KOPT-K1 (cell line): ENCODE measurements at regions not wholly inside any gene's neighbourhood (a gene's known extent, or its start where the extent isn't known, plus 50 kb on each side); places are given as distances from the start of the nearest gene placed in this dataset.

Experiments
- H3K27ac ChIP-seq: fragments of 200-600 bp; sonication (generic); 2 replicates; pipeline ENCODE4 v1.5.1; 2016; ENCODE audit warnings: antibody characterized with exemption, mild to moderate bottlenecking, low read depth, low read length; ENCODE audit not compliant: poor library complexity, severe bottlenecking
- H3K36me3 ChIP-seq: fragments of 200-600 bp; sonication (generic); 2 replicates; pipeline ENCODE4 v1.5.1; 2017; ENCODE audit warnings: antibody characterized with exemption, mild to moderate bottlenecking, low read length, moderate library complexity; ENCODE audit not compliant: insufficient read depth
- H3K9me3 ChIP-seq: fragments of 200-600 bp; sonication (generic); 2 replicates; pipeline ENCODE4 v1.5.1; 2017; ENCODE audit warnings: antibody characterized with exemption, low read length, mild to moderate bottlenecking; ENCODE audit not compliant: insufficient read depth, poor library complexity, severe bottlenecking

DNA sequence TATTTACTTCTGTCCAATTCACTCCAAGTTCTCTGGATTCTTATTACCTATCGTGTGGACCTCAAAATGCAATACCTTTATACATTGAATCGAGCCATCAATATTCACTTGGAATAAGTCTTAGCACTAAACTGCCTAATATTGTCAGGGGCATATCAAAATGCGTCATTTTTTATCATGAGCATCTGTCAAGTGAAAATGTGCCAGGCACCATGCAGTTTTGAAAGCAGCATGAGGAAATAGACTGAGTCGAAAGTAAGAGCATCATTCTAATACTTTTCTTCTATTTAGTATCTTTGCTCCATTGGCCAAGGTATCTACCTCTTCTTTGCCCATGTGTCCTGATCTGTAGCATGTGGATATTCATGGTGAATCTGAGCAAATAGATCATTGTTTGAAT lies 1193.4 kb downstream of the CDH11 start:
- no peaks in the 10 kb centered on the region for H3K9me3 ChIP-seq
- H3K27ac ChIP-seq = no peak overlapping the region
- H3K36me3 ChIP-seq = no peaks in the 10 kb centered on the region

DNA sequence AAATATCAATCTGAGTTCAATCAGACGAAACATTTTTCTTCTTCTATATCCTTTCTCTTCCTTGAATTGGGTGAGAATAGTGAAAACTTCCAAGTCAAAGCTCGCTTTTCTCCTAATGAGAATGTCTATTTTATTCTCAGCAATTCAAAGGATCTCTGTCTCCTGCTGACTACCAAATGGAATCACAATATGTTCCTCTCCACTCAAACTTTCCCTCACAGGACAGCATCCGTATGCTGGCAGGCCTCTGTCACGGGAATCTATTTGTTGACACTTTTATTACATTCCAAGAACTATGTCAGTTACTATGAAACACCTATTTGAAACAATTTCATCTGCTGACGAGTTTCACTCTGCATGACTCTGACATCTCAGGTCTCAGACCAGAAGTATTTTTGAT lies 1196.6 kb downstream of the CDH11 start:
- H3K36me3 ChIP-seq = no peaks in the 10 kb centered on the region
- no peak overlapping the region for H3K27ac ChIP-seq
- no peaks in the 10 kb centered on the region for H3K9me3 ChIP-seq

DNA sequence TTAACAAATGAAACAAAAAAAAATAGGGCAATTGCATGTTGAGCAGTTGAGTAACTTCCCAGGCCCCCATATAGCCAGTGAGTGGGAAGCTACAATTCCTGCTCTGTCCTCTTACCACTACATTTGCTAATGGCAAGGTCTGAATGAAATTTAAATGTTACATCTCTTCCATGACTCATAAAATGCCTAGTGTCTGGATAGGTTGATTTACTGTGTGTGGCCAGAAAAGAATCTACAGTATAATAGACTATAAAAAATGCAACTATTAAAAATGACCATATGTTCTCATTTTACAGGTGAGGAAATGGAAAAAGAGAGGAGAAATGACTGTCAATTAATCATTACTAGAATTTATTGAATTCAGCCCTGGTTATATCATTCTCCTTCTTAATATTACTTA lies 1199.3 kb downstream of the CDH11 start:
- Histone ChIP-seq H3K9me3 (no peaks in the 10 kb centered on the region), H3K36me3 (no peaks in the 10 kb centered on the region), H3K27ac (no peak overlapping the region)

DNA sequence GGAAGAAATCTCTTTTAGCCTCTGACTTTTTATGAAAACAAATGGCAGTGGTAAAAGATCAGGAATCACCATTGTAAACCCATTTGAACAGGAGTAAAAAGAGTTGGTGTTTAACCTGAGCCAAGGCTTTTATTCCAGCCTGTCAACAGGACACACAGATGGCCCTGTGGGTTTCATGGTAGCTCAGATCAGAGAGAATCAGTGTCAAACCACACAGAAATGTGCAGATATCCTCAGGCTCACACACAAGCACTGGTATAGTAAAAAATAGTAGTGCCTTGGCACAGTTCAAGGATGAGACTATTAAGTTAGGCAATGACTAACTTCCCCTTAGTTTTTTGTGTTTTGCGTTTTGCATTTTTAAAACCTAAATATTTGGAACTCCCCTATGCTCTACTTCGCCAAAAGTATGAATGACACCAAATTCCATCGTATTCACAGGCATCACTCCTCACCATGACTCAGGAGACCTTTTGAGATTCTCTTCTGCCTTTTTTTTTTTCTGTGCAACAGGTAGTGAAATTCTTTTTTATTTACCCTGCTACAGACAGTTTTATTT lies 1200.0 kb downstream of the CDH11 start:
- no peaks in the 10 kb centered on the region for H3K36me3 ChIP-seq
- H3K27ac ChIP-seq = no peak overlapping the region
- H3K9me3 ChIP-seq = no peaks in the 10 kb centered on the region

DNA sequence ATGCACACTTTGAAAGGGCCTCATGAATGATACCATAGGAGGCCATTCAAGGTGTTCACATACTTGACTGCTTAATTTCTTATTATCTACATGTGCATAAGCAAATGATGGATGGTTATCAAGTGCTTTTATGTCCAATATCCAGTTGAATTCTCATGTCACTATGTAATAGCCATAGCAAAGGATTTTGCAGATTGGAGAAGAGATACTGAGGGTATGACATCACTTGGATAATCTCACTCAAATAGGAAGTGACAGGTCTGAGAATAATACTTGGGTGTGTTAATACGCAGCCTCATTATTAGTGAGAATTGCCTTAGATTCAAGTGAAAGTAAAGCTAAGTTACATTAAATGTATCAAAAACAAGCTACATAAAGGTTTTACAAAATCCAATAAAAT lies 1208.6 kb downstream of the CDH11 start:
- H3K9me3 ChIP-seq = no peaks in the 10 kb centered on the region
- H3K36me3 ChIP-seq = no peaks in the 10 kb centered on the region

DNA sequence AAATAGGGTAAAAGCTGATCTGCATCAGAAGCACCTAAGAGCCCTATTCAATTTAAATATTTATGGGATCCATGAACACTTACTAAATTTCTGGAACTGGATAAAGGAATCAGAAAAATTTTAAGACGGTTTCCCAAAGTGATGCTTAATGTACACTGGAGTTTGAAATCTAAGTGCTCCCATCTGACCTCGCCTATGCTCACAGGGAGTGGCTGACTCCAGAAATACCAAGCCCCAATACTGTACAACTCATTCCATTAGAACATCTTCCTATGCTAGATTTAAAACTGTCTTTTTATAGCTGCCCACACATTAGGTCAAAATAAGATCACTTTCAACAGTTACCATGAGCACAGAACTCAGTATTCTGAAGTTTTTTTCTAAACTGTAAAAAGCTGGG lies 1214.6 kb downstream of the CDH11 start:
- Histone ChIP-seq H3K9me3 (no peaks in the 10 kb centered on the region), H3K36me3 (no peaks in the 10 kb centered on the region), H3K27ac (no peak overlapping the region)

More for the DNA sequence above, 1208.6 kb downstream of the CDH11 start:
- no peak overlapping the region for H3K27ac ChIP-seq

DNA sequence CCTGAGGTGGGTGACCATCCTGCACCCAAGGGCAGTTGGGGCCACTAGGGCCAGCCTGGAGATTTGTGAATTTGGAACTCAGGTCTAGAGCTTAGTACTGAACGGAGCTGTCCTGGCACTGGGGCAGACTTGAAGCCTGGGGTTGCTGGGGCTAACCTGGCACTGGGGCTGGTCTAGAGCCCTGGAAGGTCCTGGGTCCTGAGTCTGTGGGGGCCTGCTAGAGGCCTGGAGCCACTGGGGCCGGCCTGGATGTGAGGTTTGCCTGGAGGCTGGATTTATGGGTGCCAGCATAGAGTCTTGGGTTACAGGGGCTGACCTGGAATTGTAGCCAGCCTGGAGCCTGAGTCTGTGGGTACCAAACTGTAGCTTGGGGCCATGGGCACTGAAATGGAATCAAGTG lies 1216.9 kb downstream of the CDH11 start:
- Histone ChIP-seq H3K27ac (no peak overlapping the region), H3K36me3 (no peaks in the 10 kb centered on the region), H3K9me3 (no peaks in the 10 kb centered on the region)

DNA sequence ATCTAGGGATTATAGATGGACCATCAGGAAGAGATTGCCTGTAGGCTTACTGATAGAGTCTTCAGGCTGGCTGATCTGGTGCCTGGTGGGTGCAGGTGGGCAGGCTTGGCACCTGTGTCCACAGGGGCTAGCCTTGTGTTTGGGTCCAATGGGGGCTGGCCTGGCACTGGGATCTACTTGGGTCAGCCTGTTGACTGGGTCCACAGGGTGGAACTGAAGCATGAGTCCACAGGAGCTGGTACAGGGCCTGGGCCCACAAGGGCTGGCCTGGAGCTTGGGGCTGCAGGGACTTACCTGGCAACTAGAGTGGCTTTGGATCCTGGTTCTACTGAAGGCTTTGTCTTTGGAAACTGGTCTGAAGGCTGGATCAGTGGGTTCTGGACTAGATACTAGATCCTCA lies 1217.7 kb downstream of the CDH11 start:
- Histone ChIP-seq H3K36me3 (no peaks in the 10 kb centered on the region), H3K9me3 (no peaks in the 10 kb centered on the region), H3K27ac (no peak overlapping the region)

DNA sequence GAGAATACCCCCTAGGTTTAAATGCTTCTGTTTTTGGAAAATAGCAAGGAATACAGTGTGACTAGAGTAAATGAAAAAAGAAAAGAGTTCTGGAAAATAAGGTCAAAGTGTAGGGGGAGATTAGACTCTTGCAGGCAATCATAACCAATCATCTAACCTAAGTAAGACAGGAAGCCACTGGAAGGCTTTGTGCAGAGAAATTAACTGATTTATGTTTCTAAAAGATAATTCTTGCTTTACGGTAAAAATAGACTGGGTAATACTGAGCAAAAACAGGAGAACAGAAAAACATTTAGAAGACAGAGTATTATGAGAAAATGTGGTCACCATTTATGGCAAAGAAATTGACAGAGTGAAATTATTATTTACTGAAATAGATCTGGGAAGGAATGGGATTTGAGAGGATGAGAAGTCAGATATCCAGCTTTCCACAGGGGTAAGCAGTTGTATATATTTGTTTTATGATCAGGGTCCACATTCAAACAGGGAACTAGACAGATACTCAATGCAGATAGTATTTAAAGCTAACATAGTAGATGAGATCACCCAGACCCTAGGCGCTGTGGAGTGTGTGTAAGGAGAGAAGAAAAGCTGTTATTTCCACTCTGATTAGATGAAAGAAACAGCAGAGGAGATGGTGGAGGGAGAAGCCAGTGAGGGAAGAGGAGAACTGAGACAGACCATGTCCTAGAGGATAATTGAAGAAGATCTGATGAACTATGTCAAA lies 1225.3 kb downstream of the CDH11 start:
- H3K9me3 ChIP-seq = no peaks in the 10 kb centered on the region
- no peaks in the 10 kb centered on the region for H3K36me3 ChIP-seq
- H3K27ac ChIP-seq = no peak overlapping the region

DNA sequence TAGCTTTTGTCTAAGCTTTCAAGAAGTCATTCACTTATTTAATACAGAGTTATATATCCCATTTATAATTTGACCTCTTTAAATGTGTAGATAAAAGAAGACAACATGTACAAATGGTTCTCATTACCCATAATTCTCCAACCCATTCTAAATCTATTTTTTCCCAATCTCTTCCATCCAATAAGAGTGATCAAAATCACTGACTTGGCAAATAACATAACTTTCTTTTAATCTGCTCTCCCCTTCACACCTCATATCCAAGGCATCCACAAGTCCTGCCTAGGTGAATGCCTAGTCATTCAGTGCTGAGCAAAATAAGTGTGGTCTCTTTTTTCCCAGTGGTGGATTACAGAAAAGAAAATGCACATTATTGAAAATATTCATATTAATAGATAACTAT lies 1231.1 kb downstream of the CDH11 start:
- Histone ChIP-seq H3K27ac (no peak overlapping the region), H3K36me3 (no peaks in the 10 kb centered on the region), H3K9me3 (no peaks in the 10 kb centered on the region)

DNA sequence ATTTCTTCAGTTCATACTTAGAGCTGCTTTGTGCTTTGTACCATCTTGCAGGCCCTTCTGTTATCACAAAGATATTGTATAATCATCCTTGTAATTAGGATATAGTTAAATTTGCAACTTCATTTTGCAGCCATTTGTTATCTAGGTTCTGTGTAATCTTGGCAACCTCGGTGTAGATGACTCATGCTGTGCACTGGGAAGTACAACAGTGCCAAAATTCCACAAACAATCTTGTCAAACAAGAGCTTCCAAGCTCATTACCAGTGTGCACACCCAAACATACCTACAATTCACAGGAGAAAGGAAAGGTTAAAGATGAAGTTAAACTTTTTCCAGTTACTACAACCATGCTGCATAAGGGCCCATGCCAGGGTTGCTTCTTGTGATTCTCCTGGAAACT lies 1231.8 kb downstream of the CDH11 start:
- H3K27ac ChIP-seq = no peak overlapping the region
- H3K9me3 ChIP-seq = no peaks in the 10 kb centered on the region
- no peaks in the 10 kb centered on the region for H3K36me3 ChIP-seq

DNA sequence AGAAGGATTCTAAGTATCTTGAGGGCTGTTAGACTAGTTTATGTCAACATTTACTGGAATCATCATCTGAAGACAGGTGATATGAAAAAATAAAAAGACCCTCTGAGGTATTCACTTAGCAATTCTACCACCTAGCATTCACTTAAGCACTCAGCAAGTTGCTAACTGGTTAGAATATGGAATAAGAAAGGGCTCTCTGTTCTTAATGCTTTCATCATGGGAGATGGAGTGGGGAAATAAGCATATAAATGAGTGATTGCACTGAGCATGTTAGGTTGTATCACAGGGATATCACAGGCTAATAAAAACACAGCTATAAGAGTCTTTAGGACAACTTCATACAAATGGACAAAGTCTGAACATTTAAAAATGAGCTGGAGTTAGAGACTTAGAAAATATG lies 1238.8 kb downstream of the CDH11 start:
- Histone ChIP-seq H3K9me3 (no peaks in the 10 kb centered on the region), H3K36me3 (no peaks in the 10 kb centered on the region), H3K27ac (no peak overlapping the region)

DNA sequence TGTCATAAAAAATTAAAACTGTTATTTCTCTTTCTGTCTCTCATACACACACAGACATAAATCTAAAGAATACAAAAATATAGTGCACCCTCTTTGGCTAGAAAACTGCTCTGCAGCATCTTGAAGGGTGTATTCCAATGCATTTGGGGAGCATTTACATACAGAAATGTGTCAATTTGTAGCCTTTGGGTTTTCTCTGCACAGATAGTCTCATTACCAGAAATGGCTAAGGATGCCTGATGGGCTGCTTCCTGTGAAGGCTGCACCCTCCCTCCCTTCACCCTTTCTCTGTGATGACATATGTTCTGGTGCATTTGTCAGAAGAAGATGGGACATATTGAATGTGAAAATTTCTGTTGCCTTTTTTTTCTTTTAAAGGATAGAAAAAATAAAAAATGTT lies 1239.3 kb downstream of the CDH11 start:
- no peaks in the 10 kb centered on the region for H3K9me3 ChIP-seq
- no peaks in the 10 kb centered on the region for H3K36me3 ChIP-seq
- H3K27ac ChIP-seq = no peak overlapping the region

DNA sequence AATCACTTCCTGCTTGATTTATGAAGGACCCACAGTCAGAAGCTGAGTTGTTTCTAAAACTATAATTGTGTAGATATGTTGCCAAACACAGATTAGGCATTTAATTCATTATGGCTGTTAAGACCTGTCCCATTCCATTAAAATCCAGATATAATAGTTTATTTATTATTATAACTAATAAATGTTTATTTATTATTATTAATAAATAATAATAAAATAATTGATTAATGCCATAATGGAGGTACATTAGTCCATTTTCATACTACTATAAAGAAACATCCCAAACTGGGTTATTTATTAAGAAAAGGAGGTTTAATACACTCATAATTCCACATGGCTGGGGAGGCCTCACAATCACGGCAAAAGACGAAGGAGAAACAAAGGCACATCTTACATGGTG lies 1240.9 kb downstream of the CDH11 start:
- Histone ChIP-seq H3K9me3 (no peaks in the 10 kb centered on the region), H3K36me3 (no peaks in the 10 kb centered on the region), H3K27ac (no peak overlapping the region)

DNA sequence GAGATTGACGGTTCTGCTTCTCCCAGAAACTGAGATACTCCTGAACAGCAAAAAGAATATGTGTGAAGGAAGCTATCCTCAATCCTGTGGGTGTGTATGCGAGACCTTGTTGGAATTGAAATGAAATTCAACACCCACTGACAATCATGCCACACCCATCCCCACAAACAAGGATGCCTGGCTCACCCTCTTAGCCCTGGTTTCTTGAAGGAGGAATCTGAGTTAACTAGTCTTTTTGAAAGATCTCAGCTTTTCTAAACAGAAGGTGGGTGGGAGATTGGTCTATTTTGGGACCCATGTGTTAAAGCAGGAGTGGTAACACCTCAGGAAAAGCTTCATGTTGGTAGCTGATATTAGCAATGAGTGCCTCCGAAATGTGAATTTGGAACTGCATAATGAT lies 1244.5 kb downstream of the CDH11 start:
- no peak overlapping the region for H3K27ac ChIP-seq
- no peaks in the 10 kb centered on the region for H3K9me3 ChIP-seq
- H3K36me3 ChIP-seq = no peaks in the 10 kb centered on the region

DNA sequence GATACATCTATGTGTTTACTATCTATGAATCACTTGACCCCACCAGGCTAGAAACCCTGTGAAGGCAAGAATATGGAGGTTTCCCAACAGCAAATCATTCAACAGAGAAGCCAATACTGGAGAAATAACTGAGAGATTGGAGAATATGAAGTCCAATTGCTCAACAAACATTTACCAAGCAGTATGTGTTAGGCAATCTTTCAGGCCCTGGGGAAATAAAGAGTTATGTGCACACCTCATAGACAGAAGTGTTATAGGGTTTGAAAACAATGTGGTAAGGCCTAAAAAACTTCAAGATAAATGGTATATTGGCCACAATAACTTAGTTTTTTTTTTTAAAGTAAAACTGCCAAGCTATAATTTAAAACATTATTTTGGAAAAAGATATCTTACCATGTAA lies 1245.8 kb downstream of the CDH11 start:
- H3K27ac ChIP-seq = no peak overlapping the region
- no peaks in the 10 kb centered on the region for H3K9me3 ChIP-seq
- H3K36me3 ChIP-seq = no peaks in the 10 kb centered on the region
